ENCODE measurements at regions not wholly inside any gene's neighbourhood (a gene's known extent, or its start where the extent isn't known, plus 50 kb on each side); places are given as distances from the start of the nearest gene placed in this dataset.
"Not testable (repeated sequence)": the region's sequence is repeated elsewhere in the genome, so short reads cannot be mapped to it uniquely, and the experiment has no call there.

DNA sequence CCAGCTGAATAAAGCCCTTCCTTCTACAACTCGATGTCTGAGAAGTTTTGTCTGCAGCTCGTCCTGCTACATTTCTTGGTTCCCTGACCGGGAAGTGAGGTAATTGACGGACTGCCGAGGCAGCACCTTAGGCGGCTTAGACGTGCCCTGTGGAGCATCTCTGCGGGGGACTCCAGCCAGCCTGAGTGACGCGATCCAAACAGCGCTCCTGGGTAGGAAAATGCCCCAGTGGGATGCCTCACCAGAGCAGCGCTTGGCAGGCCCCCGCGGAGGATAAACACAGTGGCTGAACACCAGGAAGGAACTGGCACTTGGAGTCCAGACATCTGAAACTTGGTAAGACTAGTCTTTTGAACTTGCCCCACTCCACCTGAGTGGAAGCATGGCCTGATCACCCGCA, 737.3 kb downstream of the COL12A1 start:
- intact Hi-C loops (cut with micrococcal nuclease); H4K20me1 ChIP-seq (ENCODE audit: control insufficient read depth, insufficient read depth, low read length, poor library complexity, severe bottlenecking); H3K4me2 ChIP-seq (replicated peaks; ENCODE audit: low read depth, low read length, poor library complexity, severe bottlenecking); CTCF ChIA-PET; H3K4me1 ChIP-seq (ENCODE audit: control insufficient read depth in 2 of 2, insufficient read depth in 2 of 2, low read length in 2 of 2); H3K36me3 ChIP-seq (replicated peaks in 1 of 2; ENCODE audit: control extremely low read depth in 1 of 2, control insufficient read depth in 1 of 2, extremely low read depth in 1 of 2, insufficient read depth in 2 of 2, low read length in 1 of 2); H3K27me3 Mint-ChIP-seq; H3K9ac ChIP-seq (ENCODE audit: low read length); H3K4me3 ChIP-seq (ENCODE audit: control extremely low read depth in 1 of 5, extremely low read depth in 1 of 5, insufficient read depth in 1 of 5, low read depth in 2 of 5, low read length in 4 of 5); H3K27ac ChIP-seq (ENCODE audit: low read length in 2 of 2); H3K27ac Mint-ChIP-seq; POLR2A ChIA-PET; H3K4me3 Mint-ChIP-seq; H3K9me3 Mint-ChIP-seq (ENCODE audit: insufficient read depth); ATAC-seq (ENCODE audit: low read depth); H3K27me3 ChIP-seq (replicated peaks in 1 of 4; ENCODE audit: control extremely low read depth in 1 of 4, control insufficient read depth in 3 of 4, insufficient read depth in 4 of 4, low read length in 3 of 4); DNase-seq; H3K4me1 Mint-ChIP-seq; H2AFZ ChIP-seq (ENCODE audit: insufficient read depth, low read depth, low read length, poor library complexity, severe bottlenecking); H3K79me2 ChIP-seq (ENCODE audit: control insufficient read depth, insufficient read depth, low read length): not testable (repeated sequence)
- H3K9me3 ChIP-seq (ENCODE audit: control extremely low read depth in 1 of 3, control insufficient read depth in 2 of 3, insufficient read depth in 1 of 3, low read length in 2 of 3), result peaks cover 0 to 16% (median 0%) of the 10 kb centered on the region in 3 donors
- 94% methylated on average over 15 of the region's 15 CpGs for WGBS (ENCODE audit: insufficient coverage)

DNA sequence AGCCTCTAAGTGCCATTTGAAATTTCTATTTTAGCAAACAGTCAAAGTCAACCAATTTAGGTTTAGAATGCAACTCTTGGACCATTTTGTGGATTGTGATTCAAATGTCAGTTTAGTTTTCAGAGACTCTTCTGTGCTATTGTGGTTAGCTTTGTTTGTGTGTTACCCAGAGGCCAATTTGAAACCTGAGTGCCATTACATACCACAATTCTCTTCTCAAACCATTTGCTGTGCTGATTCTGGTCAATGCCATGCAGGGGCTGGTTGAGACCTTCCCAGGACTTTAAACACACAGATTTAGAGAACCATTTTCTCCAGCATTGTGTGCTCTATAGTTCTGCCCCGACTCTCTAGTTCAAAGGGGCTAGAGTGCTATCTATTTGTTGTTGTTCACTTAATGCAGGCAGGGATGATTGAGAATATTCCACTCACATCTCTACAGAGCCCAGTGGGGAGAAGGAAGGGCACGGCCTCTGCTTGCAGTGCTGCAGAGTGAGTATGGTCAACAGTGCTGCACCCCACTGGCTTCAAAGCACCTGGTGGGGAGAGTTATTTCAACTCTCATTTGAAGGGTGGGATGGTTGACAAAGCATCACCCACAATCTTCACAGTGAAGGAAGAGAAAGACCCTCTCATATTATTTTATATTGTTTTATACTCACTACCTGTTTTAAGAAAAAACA, 738.2 kb downstream of the COL12A1 start:
- POLR2A ChIA-PET, result no interaction called here
- Mint-ChIP-seq H3K27me3 (no peaks in the 10 kb centered on the region), H3K27ac (no peak overlapping the region), H3K4me1 (no peaks in the 10 kb centered on the region), H3K9me3 (ENCODE audit: insufficient read depth) (peaks cover under 1% of the 10 kb centered on the region), H3K4me3 (no peak overlapping the region)
- no peak overlapping the region for H3K9ac ChIP-seq (ENCODE audit: low read length)
- H3K36me3 ChIP-seq (replicated peaks in 1 of 2; ENCODE audit: control extremely low read depth in 1 of 2, control insufficient read depth in 1 of 2, extremely low read depth in 1 of 2, insufficient read depth in 2 of 2, low read length in 1 of 2), result no peaks in the 10 kb centered on the region
- WGBS (ENCODE audit: insufficient coverage), result no CpG with 5 or more reads among the region's 2 CpGs
- H3K27ac ChIP-seq (ENCODE audit: low read length in 2 of 2), result no peak overlapping the region
- intact Hi-C loops (cut with micrococcal nuclease), result no loop called here
- no peak for ATAC-seq (ENCODE audit: low read depth)
- no peaks in the 10 kb centered on the region for H3K4me1 ChIP-seq (ENCODE audit: control insufficient read depth in 2 of 2, insufficient read depth in 2 of 2, low read length in 2 of 2)
- H3K79me2 ChIP-seq (ENCODE audit: control insufficient read depth, insufficient read depth, low read length), result no peaks in the 10 kb centered on the region
- H3K4me3 ChIP-seq (ENCODE audit: control extremely low read depth in 1 of 5, extremely low read depth in 1 of 5, insufficient read depth in 1 of 5, low read depth in 2 of 5, low read length in 4 of 5), result no peak overlapping the region
- H4K20me1 ChIP-seq (ENCODE audit: control insufficient read depth, insufficient read depth, low read length, poor library complexity, severe bottlenecking), result no peaks in the 10 kb centered on the region
- no peak for TF ChIP-seq EZH2 (IDR thresholded peaks at IDR 0.05; ENCODE audit: borderline replicate concordance, insufficient read depth, low read depth, low read length, poor library complexity, severe bottlenecking)
- TF ChIP-seq, protein P1, sequence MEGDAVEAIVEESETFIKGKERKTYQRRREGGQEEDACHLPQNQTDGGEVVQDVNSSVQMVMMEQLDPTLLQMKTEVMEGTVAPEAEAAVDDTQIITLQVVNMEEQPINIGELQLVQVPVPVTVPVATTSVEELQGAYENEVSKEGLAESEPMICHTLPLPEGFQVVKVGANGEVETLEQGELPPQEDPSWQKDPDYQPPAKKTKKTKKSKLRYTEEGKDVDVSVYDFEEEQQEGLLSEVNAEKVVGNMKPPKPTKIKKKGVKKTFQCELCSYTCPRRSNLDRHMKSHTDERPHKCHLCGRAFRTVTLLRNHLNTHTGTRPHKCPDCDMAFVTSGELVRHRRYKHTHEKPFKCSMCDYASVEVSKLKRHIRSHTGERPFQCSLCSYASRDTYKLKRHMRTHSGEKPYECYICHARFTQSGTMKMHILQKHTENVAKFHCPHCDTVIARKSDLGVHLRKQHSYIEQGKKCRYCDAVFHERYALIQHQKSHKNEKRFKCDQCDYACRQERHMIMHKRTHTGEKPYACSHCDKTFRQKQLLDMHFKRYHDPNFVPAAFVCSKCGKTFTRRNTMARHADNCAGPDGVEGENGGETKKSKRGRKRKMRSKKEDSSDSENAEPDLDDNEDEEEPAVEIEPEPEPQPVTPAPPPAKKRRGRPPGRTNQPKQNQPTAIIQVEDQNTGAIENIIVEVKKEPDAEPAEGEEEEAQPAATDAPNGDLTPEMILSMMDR (IDR thresholded peaks at IDR 0.05), result no peak
- H2AFZ ChIP-seq (ENCODE audit: insufficient read depth, low read depth, low read length, poor library complexity, severe bottlenecking), result no peak overlapping the region
- H3K27me3 ChIP-seq (replicated peaks in 1 of 4; ENCODE audit: control extremely low read depth in 1 of 4, control insufficient read depth in 3 of 4, insufficient read depth in 4 of 4, low read length in 3 of 4), result no peaks in the 10 kb centered on the region
- no peak overlapping the region for H3K4me2 ChIP-seq (replicated peaks; ENCODE audit: low read depth, low read length, poor library complexity, severe bottlenecking)
- H3K9me3 ChIP-seq (ENCODE audit: control extremely low read depth in 1 of 3, control insufficient read depth in 2 of 3, insufficient read depth in 1 of 3, low read length in 2 of 3), result peaks cover 0 to 16% (median 0%) of the 10 kb centered on the region in 3 donors
- CTCF ChIA-PET, result no interaction called here
- DNase-seq, result no peak
